GM21737 (cell line): ENCODE measurements at regions not wholly inside any gene's neighbourhood (a gene's known extent, or its start where the extent isn't known, plus 50 kb on each side); places are given as distances from the start of the nearest gene placed in this dataset.

Source experiments
- ATAC-seq: cut with Tn5 transposase; IDR thresholded peaks from one replicate; pipeline ENCODE4 v1.9.1; 2021; ENCODE audit warnings: mild to moderate bottlenecking, moderate library complexity; ENCODE audit not compliant: unreplicated experiment

DNA sequence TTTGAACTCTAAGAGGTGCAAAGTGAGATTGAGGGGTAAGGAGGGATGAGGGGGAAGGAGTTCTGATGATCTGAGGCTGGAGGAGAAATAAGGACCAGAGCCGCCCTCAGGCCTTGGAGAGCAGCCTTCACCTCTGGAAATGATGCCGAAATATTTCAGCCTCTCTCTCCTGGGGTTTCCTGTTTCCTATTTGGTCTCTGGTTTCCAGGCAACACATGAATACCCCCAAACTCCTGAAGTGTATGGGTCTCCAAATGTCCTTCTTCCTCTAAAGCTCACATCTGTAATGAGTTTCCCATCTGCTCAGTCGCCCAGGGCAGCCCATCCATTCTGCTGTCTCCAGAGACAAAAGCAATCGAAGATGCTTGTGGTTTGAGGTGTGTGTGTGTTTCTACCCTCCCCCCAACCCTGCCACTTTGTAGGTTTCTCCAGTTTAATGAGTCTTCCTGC lies 52.0 kb upstream of the FAM20B start:
- ATAC-seq = peak; percentile 38
